ENCODE measurements at regions not wholly inside any gene's neighbourhood (a gene's known extent, or its start where the extent isn't known, plus 50 kb on each side); places are given as distances from the start of the nearest gene placed in this dataset.

DNA sequence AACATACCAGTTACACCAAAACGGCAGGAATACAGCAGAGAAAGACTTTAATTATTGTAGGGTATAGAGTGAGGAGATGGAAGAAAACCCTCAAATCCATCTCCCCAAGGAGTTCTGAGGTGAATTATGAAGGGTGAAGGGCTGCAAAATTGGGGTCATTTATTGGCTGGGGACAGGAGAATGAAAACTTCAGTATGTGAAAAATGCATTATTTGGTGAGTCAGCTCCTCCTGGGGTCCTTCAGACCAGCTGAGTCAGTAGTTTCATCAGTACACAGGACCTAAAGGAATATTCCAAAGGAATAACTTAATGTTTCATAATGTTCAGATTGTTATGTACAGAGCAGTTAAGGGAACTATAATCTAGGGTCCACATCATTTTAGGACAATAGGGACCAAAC, 566.0 kb downstream of the GBE1 start:
- TF ChIP-seq EZH2 (IDR thresholded peaks at IDR 0.05; ENCODE audit: insufficient read depth, poor library complexity, severe bottlenecking) (no peak), EZH2phosphoT487 (IDR thresholded peaks at IDR 0.05; ENCODE audit: insufficient read depth, low read depth) (no peak)
